LoVo (cell line): ENCODE measurements at regions not wholly inside any gene's neighbourhood (a gene's known extent, or its start where the extent isn't known, plus 50 kb on each side); places are given as distances from the start of the nearest gene placed in this dataset.
A peak's percentile ranks its signal among the peaks of the same experiment; 100 is the strongest.
"Not testable (repeated sequence)": the region's sequence is repeated elsewhere in the genome, so short reads cannot be mapped to it uniquely, and the experiment has no call there.

Experiments used
- DNase-seq: peaks from one replicate; pipeline ENCODE4 v3.0.0-alpha.2; 2016; ENCODE audit warnings: low spot score

DNA sequence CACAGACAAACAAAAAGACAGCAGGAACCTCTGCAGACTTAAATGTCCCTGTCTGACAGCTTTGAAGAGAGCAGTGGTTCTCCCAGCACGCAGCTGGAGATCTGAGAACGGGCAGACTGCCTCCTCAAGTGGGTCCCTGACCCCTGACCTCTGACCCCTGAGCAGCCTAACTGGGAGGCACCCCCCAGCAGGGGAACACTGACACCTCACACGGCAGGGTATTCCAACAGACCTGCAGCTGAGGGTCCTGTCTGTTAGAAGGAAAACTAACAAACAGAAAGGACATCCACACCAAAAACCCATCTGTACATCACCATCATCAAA is 182.3 kb upstream of the NECTIN3 start:
- not testable (repeated sequence) for DNase-seq

- no peak for DNase-seq
Observed at GRCh38 chr3:110894574-110894973, 177.0 kb upstream of the NECTIN3 start.

GRCh38 chr3:110895054-110895453 is 176.6 kb upstream of the NECTIN3 start:
- DNase-seq: no peak

GRCh38 chr3:110897046-110897445 is 174.6 kb upstream of the NECTIN3 start:
- no peak for DNase-seq

DNA sequence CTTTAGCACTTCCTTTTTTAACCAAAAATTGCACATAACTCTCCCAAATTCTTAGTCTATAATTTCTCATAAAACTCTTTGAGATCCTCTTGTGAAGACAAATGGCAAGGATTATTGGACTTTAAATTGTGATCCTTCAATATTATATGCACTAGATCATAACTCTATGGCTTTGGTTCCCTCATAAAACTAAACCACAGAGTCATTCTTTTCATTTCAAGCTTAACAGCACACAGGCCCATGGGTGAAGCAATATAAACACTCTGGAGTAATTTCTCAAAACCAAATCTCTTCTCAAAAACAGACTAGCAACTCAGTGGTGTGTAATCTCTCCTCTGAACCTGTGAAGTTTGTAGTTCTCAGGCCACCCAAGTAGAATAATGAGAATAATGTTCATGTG is 171.0 kb upstream of the NECTIN3 start:
- DNase-seq: peak; percentile 14

DNA sequence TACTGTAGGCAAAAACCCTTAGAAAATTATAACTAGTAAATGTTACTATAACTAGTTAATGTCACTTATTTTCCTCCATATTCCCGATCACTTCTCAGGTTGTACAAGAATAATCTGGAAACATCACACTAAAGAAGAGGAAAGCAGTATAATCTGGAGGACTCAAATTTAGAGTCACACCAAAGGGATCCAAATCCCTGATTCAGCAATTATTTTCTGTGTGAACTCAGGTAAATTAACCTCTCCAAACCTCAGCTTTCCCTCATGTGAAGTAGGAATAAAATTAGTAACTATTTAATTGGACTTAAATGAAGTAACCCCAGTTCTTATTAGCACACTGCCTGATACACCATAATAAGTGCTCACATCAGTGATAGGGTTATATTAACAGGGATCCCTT is 170.1 kb upstream of the NECTIN3 start:
- no peak for DNase-seq

GRCh38 chr3:110902453-110903085 is 169.0 kb upstream of the NECTIN3 start:
- DNase-seq: no peak

DNA sequence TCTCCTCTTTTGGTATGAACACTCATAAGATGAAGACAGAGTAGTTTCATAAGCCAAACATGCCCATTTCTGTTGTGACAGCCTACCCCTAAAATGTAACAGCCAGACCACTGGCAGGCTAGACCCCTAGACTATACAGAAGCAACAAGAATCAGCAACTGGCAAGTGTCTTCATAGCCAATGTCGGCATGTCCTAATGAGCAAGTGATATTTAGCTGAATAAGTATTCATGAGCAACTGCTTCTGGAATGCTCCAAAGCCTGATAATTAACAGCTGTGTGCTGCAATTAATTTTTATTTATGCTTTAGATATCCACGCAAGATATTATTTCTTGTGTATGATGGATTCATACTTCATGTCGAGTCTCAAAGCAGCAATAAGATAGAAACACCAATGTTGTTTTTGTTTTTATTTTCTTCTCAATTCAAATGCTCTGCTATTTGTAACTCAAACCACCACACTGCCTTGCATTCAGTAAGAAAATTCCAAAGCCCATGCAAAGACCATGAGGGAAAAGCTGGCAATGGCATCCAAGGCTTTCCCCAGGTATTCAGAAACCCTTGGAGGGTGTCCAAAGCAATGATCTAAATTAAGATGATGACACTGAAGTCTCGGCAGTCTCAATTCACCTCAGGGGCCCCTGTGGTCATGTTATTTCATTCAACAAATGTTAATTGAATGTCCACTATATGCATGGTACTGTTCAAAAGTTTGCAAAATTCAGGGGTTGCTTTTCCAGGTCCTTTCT is 167.7 kb upstream of the NECTIN3 start:
- DNase-seq: no peak

DNA sequence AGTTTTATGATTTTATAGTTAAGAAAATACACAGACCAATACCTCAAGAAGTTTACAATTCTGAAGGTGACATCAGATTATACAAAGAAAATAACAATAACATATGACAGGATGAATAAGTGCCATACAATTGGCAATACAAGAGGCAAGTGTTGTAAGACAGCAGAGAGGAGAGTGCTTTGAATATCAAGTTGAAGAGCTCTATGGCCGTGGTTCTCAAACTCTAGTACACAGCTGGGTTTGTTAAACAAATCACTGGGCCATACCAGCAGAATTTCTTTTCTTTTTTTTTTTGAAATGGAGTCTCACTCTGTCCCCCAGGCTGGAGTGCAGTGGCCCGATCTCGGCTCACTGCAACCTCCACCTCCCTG is 167.1 kb upstream of the NECTIN3 start:
- DNase-seq: no peak

GRCh38 chr3:110905121-110905520 is 166.5 kb upstream of the NECTIN3 start:
- no peak for DNase-seq

DNA sequence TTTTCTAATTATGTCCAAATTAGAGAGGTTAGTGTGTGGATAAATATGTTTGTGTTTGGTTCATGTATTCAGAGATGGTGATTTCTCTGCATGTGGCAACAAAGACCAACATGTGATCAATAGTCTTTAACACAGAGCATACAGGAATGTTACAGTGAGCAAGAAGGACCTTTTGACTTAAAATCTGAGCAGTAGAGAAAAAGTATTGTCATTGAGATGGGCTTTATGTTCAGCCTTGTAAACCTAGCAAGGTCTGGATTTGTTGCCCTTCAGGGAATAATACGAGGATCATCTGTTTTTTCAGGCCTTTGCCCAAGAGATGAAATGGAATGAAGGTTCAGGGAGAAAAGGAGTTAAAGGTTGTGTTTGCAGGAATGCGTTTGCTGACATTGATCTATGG is 161.8 kb upstream of the NECTIN3 start:
- DNase-seq: no peak

DNA sequence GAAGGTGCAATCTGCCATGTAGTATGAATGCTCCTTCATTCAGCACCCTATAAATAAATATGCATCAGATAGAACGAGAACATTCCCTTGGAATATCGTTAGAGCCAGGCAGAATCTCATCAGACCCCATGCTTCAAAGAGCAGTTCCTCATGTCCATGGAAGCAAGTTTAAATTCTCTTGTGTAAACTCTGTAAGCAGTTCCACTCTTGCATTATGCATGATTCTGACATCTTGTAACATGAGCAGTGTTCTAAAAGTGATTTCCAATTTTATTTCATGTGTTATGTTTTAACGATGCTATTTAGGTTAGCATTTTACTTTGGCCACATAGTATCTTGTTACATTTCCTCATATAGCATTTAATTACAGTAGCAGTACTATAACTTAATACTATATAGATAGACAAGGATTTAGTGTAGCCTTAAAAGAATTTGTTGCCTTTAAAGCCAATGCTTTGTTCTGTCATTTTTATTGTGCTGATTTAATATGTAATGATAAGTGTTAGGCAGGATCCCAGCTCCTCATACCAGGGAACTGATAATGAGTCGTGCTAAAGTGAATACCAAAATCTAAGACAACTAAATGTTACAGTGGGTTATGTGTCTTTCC is 161.2 kb upstream of the NECTIN3 start:
- DNase-seq: no peak

DNA sequence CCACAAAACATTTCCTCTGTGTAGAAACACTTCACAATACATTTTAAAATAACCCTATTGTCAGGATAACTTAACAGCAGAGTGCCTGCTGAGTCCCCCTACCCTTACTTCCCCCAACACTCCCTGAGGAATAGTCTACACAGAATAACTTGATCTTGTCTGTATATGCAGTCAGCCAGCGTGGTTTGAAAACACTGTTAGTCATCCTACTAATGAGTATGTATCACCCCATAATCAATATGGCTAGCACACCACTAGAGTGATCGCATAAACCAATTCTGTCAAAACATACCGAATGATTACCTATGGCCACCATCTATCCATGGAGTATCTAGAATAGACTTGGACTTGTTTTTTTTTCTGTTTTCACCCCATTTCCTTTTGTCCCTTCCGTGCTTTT is 152.7 kb upstream of the NECTIN3 start:
- no peak for DNase-seq

- no peak for DNase-seq
Observed at GRCh38 chr3:110925798-110926197, 145.8 kb upstream of the NECTIN3 start.

DNA sequence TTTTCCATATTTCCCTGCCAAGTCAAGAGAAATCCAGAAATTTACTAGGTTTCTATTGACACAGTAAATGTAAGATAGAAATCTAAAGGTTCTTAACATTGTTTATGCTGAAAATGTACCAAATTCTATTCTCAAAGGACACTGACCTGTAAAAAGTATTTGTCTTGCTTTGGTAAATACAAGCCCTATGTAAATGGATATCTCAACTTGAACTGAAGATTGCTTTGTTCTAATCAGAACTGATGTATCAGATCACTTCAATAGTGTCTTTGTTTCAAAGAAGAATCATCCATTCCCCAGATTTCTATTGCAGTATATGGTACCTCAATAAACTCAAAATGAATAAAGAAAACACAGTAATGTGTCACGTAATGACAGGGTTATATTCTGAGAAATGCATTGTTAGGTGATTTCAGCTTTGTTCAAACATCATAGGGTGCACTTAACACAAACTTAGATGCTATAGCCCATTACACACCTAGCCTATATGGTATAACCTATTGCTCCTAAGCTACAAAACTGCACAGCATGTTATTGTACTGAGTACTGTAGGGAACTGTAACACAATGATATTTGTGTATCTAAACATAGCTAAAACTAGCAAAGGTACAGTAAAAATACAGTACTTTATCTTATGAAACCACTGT is 143.5 kb upstream of the NECTIN3 start:
- DNase-seq: no peak

DNA sequence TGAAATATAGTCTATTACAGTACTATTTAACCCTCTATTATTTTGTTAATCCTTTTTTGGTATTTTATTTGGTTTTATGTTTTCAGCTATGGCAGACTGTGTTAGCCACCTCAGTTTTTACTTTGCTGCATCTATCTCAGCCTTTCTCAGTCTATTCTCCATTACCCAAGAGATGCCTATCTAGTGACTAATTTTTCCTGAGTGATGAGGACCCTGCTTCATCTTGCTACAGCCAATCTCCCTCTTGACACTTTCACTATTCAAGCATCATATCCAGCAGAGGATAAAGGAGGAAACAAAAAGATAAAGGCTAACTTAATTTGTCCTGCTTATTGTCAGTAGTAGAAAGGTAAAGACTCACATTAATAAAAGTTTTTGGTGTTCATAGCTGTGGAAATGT is 141.8 kb upstream of the NECTIN3 start:
- DNase-seq: no peak

GRCh38 chr3:110932567-110932966 is 139.0 kb upstream of the NECTIN3 start:
- DNase-seq: no peak

DNA sequence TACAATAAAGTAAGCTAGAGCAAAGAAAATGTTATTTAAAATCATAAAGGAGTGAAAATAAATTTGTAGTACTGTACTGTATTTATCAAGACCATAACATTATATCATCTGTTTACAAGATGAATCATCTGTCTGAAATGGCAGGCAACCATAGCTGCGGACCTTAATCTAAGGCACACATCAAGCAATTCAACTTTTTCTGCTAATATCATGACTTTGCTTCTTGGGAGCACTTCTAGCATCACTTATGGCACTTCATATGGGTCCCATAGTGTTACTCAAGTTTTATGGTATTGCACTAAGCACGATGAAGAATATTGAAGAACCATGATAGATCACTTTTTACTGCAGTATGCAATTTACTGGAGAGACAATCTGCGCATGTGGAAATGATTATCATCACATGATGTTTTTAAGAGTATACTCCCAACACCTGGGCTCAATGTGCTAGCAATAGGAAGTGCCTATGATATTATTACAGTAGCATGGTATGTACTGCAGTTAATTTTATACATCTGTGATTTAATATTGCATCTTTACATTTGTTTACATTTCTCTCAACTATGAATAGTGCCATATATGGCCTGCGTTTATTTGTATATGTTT is 137.7 kb upstream of the NECTIN3 start:
- DNase-seq: no peak

DNA sequence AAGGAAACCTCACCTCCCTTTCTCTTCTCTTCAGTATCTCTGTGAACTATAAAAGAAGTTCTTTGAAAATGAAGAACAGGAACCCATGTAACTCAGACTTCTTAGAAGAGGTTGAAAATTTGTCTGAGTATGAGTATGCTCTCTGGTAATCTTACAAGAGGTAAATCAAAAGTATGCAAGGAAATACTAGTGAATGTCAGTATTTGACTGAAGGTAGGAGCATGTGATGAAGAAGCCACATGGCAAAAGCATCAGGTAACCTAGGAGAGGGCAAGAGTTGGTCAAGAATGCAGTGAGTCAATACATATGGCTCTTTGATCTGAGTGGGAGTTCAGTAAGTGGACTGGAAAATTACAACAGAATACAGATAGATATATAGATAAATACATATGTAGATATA is 133.0 kb upstream of the NECTIN3 start:
- no peak for DNase-seq

DNA sequence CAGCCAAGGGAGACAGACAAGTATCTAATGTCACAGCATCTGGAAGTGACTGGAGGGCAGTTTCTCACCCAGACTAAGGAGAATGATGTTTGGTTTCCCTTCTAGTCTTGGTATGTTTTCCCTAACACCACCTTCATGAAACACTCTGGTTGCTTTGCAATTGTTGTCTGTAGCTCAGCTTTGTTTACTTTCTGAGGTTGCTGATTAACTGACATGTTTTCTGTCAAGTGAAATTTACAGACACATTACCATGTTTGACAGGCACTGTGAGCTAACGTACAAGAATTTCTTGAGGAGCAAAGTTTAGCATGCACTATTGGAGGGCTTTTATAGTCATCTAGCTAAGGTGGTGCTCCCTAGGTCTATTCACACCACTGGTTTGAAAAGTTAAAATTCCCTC is 131.6 kb upstream of the NECTIN3 start:
- no peak for DNase-seq

- no peak for DNase-seq
Observed at GRCh38 chr3:110944782-110945181, 126.8 kb upstream of the NECTIN3 start.

- DNase-seq: no peak
Observed at GRCh38 chr3:110946810-110947209, 124.8 kb upstream of the NECTIN3 start.

DNA sequence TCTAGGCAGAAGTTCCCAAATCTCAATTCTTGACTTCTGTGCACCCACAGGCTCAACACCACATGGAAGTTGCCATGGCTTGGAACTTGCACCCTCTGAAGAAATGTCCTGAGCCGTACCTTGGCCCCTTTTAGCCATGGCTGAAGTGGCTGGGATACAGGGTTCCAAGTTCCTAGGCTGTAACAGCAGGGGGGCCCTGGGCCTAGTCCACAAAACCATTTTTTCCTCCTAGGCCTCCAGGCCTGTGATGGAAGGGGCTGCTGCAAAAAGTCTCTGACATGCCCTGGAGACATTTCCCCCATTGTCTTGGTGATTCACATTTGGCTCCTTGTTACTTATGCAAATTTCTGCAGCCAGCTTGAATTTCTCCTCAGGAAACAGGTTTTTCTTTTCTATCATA is 122.4 kb upstream of the NECTIN3 start:
- DNase-seq: not testable (repeated sequence)
